ENCODE measurements at regions not wholly inside any gene's neighbourhood (a gene's known extent, or its start where the extent isn't known, plus 50 kb on each side); places are given as distances from the start of the nearest gene placed in this dataset.

DNA sequence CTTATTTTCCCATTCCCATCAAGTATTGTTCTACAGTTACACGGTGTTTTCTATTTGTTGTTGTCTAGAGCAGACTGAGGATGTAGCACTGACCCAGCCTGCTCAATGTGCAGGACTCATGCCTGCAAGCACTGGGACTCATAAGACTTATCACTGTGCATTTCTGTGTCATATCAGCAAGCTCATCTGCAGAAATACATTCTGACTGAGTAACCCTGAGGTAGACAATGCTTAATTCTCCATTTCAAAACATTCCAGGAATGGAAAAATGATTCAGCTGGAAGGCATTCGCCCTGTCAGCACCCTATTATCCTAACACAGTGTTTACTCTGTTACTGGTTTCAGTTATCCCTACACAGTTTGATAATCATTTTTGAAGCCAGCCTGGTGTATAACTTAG, 2506.4 kb downstream of the PCDH9 start:
- Histone ChIP-seq H2AFZ (peak overlapping the region; percentile 92), H3K36me3 (ENCODE audit: insufficient read depth) (no peaks in the 10 kb centered on the region), H3K4me3 (no peak overlapping the region), H3K4me1 (ENCODE audit: insufficient read depth) (peaks cover 9% of the 10 kb centered on the region), H3K27me3 (ENCODE audit: insufficient read depth) (no peaks in the 10 kb centered on the region), H3K27ac (ENCODE audit: low read depth) (no peak overlapping the region), H3K9me2 (ENCODE audit: insufficient read depth) (0 out of 2 replicates have a peak, but pooled peaks cover 3% of the 10 kb centered on the region), H3K79me2 (replicated peaks; ENCODE audit: insufficient read depth) (no peaks in the 10 kb centered on the region), H3K4me2 (no peak overlapping the region), H4K20me1 (replicated peaks; ENCODE audit: insufficient read depth) (no peaks in the 10 kb centered on the region), H3F3A (replicated peaks; ENCODE audit: low read depth) (no peaks in the 10 kb centered on the region)
- Mint-ChIP-seq H3K27ac (no peak overlapping the region), H3K36me3 (ENCODE audit: low read depth) (no peaks in the 10 kb centered on the region), H3K4me1 (peaks cover 3% of the 10 kb centered on the region; the same call in 2 of the 3 replicates), H3K9me3 (no peaks in the 10 kb centered on the region), H3K27me3 (ENCODE audit: insufficient read depth, low read depth, poor library complexity) (peaks cover 2% of the 10 kb centered on the region), H3K4me3 (no peak overlapping the region)
- DNase-seq (ENCODE audit: low spot score) (peak; percentile 15), ATAC-seq (no peak)
- TF ChIP-seq POLR2AphosphoS5 (IDR thresholded peaks at IDR 0.05; ENCODE audit: low read depth) (no peak), STAT1 (IDR thresholded peaks at IDR 0.05; ENCODE audit: unreplicated experiment) (no peak), ZNF331 (CRISPR knock-in tag; IDR thresholded peaks at IDR 0.05; ENCODE audit: low read depth) (no peak), ZNF114 (CRISPR knock-in tag; IDR thresholded peaks at IDR 0.05) (no peak), EZH2phosphoT487 (IDR thresholded peaks at IDR 0.05; ENCODE audit: unreplicated experiment) (no peak), JUNB (IDR thresholded peaks at IDR 0.05; ENCODE audit: unreplicated experiment) (no peak), REST (IDR thresholded peaks at IDR 0.05; ENCODE audit: unreplicated experiment) (no peak)
- TF ChIP-seq, protein P1, sequence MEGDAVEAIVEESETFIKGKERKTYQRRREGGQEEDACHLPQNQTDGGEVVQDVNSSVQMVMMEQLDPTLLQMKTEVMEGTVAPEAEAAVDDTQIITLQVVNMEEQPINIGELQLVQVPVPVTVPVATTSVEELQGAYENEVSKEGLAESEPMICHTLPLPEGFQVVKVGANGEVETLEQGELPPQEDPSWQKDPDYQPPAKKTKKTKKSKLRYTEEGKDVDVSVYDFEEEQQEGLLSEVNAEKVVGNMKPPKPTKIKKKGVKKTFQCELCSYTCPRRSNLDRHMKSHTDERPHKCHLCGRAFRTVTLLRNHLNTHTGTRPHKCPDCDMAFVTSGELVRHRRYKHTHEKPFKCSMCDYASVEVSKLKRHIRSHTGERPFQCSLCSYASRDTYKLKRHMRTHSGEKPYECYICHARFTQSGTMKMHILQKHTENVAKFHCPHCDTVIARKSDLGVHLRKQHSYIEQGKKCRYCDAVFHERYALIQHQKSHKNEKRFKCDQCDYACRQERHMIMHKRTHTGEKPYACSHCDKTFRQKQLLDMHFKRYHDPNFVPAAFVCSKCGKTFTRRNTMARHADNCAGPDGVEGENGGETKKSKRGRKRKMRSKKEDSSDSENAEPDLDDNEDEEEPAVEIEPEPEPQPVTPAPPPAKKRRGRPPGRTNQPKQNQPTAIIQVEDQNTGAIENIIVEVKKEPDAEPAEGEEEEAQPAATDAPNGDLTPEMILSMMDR (conservative IDR thresholded peaks at IDR 0.05; ENCODE audit: low read depth in 2 of 2), result no peak
- TF ChIP-seq, protein P2, sequence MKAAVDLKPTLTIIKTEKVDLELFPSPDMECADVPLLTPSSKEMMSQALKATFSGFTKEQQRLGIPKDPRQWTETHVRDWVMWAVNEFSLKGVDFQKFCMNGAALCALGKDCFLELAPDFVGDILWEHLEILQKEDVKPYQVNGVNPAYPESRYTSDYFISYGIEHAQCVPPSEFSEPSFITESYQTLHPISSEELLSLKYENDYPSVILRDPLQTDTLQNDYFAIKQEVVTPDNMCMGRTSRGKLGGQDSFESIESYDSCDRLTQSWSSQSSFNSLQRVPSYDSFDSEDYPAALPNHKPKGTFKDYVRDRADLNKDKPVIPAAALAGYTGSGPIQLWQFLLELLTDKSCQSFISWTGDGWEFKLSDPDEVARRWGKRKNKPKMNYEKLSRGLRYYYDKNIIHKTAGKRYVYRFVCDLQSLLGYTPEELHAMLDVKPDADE (IDR thresholded peaks at IDR 0.05), result no peak

GRCh38 chr13:64718116-64718515, 2512.0 kb downstream of the PCDH9 start:
- Histone ChIP-seq H2AFZ (no peak overlapping the region), H3K27ac (ENCODE audit: low read depth) (no peak overlapping the region), H3K4me1 (ENCODE audit: insufficient read depth) (peaks cover 8% of the 10 kb centered on the region; the same call in 1 of the 2 replicates), H4K20me1 (replicated peaks; ENCODE audit: insufficient read depth) (no peaks in the 10 kb centered on the region), H3K79me2 (replicated peaks; ENCODE audit: insufficient read depth) (no peaks in the 10 kb centered on the region), H3K4me2 (no peak overlapping the region), H3K36me3 (ENCODE audit: insufficient read depth) (no peaks in the 10 kb centered on the region), H3K4me3 (no peak overlapping the region), H3K9me2 (ENCODE audit: insufficient read depth) (0 out of 2 replicates have a peak, but pooled peaks cover 3% of the 10 kb centered on the region), H3F3A (replicated peaks; ENCODE audit: low read depth) (no peaks in the 10 kb centered on the region), H3K27me3 (ENCODE audit: insufficient read depth) (no peaks in the 10 kb centered on the region)
- Mint-ChIP-seq H3K4me3 (no peak overlapping the region), H3K27ac (no peak overlapping the region), H3K36me3 (ENCODE audit: low read depth) (peaks cover 8% of the 10 kb centered on the region; the same call in 2 of the 3 replicates), H3K4me1 (peaks cover 15% of the 10 kb centered on the region), H3K27me3 (ENCODE audit: insufficient read depth, low read depth, poor library complexity) (peaks cover 5% of the 10 kb centered on the region), H3K9me3 (peaks cover 4% of the 10 kb centered on the region; the same call in 2 of the 3 replicates)
- DNase-seq (ENCODE audit: low spot score), result no peak
- no peak for ATAC-seq
- no peak for TF ChIP-seq ZNF114 (CRISPR knock-in tag; IDR thresholded peaks at IDR 0.05)
- no peak for TF ChIP-seq EZH2 (IDR thresholded peaks at IDR 0.05; ENCODE audit: low read depth, unreplicated experiment)
- no peak for TF ChIP-seq ZNF331 (CRISPR knock-in tag; IDR thresholded peaks at IDR 0.05; ENCODE audit: low read depth)
- TF ChIP-seq, protein P1 (conservative IDR thresholded peaks at IDR 0.05; ENCODE audit: low read depth in 2 of 2), result no peak
- TF ChIP-seq EZH2phosphoT487 (IDR thresholded peaks at IDR 0.05; ENCODE audit: unreplicated experiment), result no peak
- no peak for TF ChIP-seq CREB1 (CRISPR knock-in tag; IDR thresholded peaks at IDR 0.05; ENCODE audit: low read depth)
- TF ChIP-seq, protein P2 (IDR thresholded peaks at IDR 0.05), result no peak
- TF ChIP-seq POLR2AphosphoS5 (IDR thresholded peaks at IDR 0.05; ENCODE audit: low read depth), result no peak

Data from GM23338 (cell line).